ENCODE measurements at regions not wholly inside any gene's neighbourhood (a gene's known extent, or its start where the extent isn't known, plus 50 kb on each side); places are given as distances from the start of the nearest gene placed in this dataset.

DNA sequence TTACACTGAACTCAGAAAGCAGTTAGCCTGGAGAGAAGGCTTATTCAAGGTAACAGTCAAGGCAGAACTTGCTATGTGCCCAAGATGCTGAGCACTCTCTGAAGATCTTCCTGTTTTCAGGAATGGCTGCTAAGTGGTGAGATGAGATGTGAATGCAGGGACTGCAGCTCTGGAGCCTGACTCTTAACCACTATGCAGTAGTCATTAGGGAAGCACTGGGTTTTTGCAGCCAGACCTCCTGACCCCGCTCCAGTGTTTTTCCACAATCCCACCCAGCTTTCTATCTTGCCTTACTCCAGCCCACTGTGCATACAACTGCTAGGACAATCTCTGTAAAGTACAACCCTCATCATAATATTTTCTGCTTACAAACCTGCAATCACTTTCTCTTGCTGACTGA, 95.2 kb upstream of the LNX1 start (continued):
- TF ChIP-seq ZNF624 (tag by site-specific recombination; IDR thresholded peaks at IDR 0.05), result no peak

DNA sequence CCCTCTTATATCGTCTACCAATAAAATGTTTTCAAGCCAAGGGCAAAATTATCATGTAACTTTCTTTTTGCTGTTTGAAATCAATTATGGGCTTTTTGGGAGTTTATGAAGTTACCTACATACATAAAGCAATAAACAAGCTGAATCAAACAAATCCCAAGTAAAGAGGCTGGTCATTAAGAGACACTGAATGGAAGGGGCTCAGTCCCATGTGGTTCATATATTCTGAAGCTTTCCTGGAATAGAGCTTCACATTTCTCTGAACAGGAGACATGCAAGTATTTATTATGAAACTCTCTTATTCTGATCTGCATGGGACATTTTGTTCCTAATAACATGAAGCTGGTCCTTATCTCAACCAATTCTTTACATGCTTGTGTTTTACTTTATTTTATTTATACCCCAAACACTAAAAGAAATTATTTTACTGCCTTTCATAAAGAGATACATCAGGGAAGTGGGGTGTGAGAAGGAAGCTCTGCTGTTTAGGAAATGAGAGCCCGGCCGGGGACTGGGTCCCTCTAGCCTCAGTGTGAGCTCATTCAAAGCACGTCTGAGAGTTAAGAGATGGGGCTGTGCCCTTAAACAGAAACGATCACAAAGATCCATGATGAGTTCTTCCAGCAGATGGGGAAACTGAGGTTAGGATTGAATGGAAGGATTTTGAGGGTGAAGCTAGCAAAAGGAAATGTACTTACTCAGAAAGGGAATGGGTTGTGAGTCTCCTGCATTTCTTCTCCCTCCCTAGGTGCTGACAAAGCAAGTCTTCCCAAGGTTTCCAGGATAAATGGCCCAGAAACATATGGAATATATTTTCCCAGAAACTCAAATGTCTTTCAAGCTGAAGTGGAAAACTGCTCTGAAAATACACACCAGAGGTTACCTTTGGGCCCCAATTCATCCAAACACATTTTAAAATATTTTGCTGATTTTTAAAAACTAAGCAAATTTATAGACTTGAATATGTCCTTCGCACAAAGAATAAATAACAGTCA, 93.1 kb upstream of the LNX1 start:
- no peaks in the 10 kb centered on the region for H3K9me3 ChIP-seq (ENCODE audit: control insufficient read depth, insufficient read depth, low read depth, low read length)
- H3K4me3 ChIP-seq (ENCODE audit: low read depth, low read length), result no peak overlapping the region
- H3K4me1 ChIP-seq (ENCODE audit: control insufficient read depth, insufficient read depth, low read length), result no peaks in the 10 kb centered on the region
- CTCF ChIA-PET, result interaction anchor here (0.6 to 1.4 kb wide), 2 partner anchors 13 to 70 kb away, joined by 3 to 5 read pairs; no protein-coding TSS in a partner anchor
- H3K27ac ChIP-seq (ENCODE audit: extremely low read depth, low read depth, low read length), result no peak overlapping the region
- TF ChIP-seq ZNF561 (tag by site-specific recombination; IDR thresholded peaks at IDR 0.05; ENCODE audit: borderline replicate concordance) (no peak), ZNF639 (tag by site-specific recombination; IDR thresholded peaks at IDR 0.05) (no peak), ZFP41 (tag by site-specific recombination; IDR thresholded peaks at IDR 0.05; ENCODE audit: borderline replicate concordance) (no peak), ZNF629 (tag by site-specific recombination; IDR thresholded peaks at IDR 0.05) (no peak)
- POLR2A ChIA-PET, result interaction anchor here (1.8 kb wide), 1 partner anchor 18 kb away, joined by 4 read pairs; no protein-coding TSS in a partner anchor
- H3K36me3 ChIP-seq (ENCODE audit: control insufficient read depth in 2 of 2, insufficient read depth in 1 of 2, low read length in 2 of 2), result no peaks in the 10 kb centered on the region

- CTCF ChIA-PET, result no interaction called here
- H3K4me3 ChIP-seq (ENCODE audit: low read depth, low read length), result no peak overlapping the region
- no peak for TF ChIP-seq ZNF140 (tag by site-specific recombination; IDR thresholded peaks at IDR 0.05)
- POLR2A ChIA-PET, result no interaction called here
- H3K4me1 ChIP-seq (ENCODE audit: control insufficient read depth, insufficient read depth, low read length), result no peaks in the 10 kb centered on the region
- H3K9me3 ChIP-seq (ENCODE audit: control insufficient read depth, insufficient read depth, low read depth, low read length), result no peaks in the 10 kb centered on the region
- H3K27ac ChIP-seq (ENCODE audit: extremely low read depth, low read depth, low read length), result no peak overlapping the region
- no peaks in the 10 kb centered on the region for H3K36me3 ChIP-seq (ENCODE audit: control insufficient read depth in 2 of 2, insufficient read depth in 1 of 2, low read length in 2 of 2)
Measured at GRCh38 chr4:53682908-53683307, 91.6 kb upstream of the LNX1 start.

DNA sequence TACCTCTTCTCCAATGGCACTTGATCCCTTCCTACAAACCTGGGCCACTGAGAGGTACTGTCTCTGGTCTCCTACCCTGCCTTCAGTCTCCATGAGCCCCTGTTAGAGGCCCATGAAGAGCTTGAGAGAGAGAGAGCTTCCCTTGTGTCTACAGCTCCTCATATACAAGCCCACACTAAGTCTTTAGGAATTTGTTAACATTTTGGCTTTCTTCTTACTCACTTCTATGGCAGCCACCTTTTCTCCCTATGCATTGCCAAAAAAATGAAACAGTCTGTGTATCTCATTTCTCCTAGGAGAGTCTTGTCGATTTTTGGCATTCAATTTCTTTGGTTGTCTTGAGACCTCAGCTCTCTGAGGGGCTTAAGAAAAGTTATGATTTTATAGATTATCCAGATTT, 90.9 kb upstream of the LNX1 start:
- H3K9me3 ChIP-seq (ENCODE audit: control insufficient read depth, insufficient read depth, low read depth, low read length), result no peaks in the 10 kb centered on the region
- H3K4me1 ChIP-seq (ENCODE audit: control insufficient read depth, insufficient read depth, low read length), result no peaks in the 10 kb centered on the region
- ChIA-PET CTCF (interaction anchor here (1.2 kb wide), 1 partner anchor 21 kb away, joined by 4 read pairs; no protein-coding TSS in a partner anchor), POLR2A (interaction anchor here (0.6 kb wide), 1 partner anchor 222 kb away, joined by 3 read pairs; no protein-coding TSS in a partner anchor)
- H3K36me3 ChIP-seq (ENCODE audit: control insufficient read depth in 2 of 2, insufficient read depth in 1 of 2, low read length in 2 of 2), result no peaks in the 10 kb centered on the region
- H3K27ac ChIP-seq (ENCODE audit: extremely low read depth, low read depth, low read length), result no peak overlapping the region
- no peak overlapping the region for H3K4me3 ChIP-seq (ENCODE audit: low read depth, low read length)
- no peak for TF ChIP-seq ZNF239 (tag by site-specific recombination; IDR thresholded peaks at IDR 0.05)
- TF ChIP-seq ZNF341 (tag by site-specific recombination; IDR thresholded peaks at IDR 0.05; ENCODE audit: low read depth), result no peak
- no peak for TF ChIP-seq ZNF223 (tag by site-specific recombination; IDR thresholded peaks at IDR 0.05)
- TF ChIP-seq ZNF354C (tag by site-specific recombination; IDR thresholded peaks at IDR 0.05; ENCODE audit: borderline replicate concordance, low read depth), result no peak
- no peak for TF ChIP-seq YY2 (tag by site-specific recombination; IDR thresholded peaks at IDR 0.05)
- no peak for TF ChIP-seq PATZ1 (tag by site-specific recombination; IDR thresholded peaks at IDR 0.05)
- TF ChIP-seq ZBTB17 (tag by site-specific recombination; IDR thresholded peaks at IDR 0.05), result no peak
- no peak for TF ChIP-seq ZNF423 (tag by site-specific recombination; IDR thresholded peaks at IDR 0.05)
- no peak for TF ChIP-seq ZNF624 (tag by site-specific recombination; IDR thresholded peaks at IDR 0.05)
- no peak for TF ChIP-seq ZSCAN16 (tag by site-specific recombination; IDR thresholded peaks at IDR 0.05)
- no peak for TF ChIP-seq ZNF530 (tag by site-specific recombination; IDR thresholded peaks at IDR 0.05; ENCODE audit: low read depth)
- no peak for TF ChIP-seq ZNF202 (tag by site-specific recombination; IDR thresholded peaks at IDR 0.05; ENCODE audit: borderline replicate concordance)
- TF ChIP-seq ZNF707 (tag by site-specific recombination; IDR thresholded peaks at IDR 0.05), result no peak
- no peak for TF ChIP-seq ZNF555 (tag by site-specific recombination; conservative IDR thresholded peaks at IDR 0.05)
- TF ChIP-seq ZNF18 (tag by site-specific recombination; IDR thresholded peaks at IDR 0.05), result no peak
- no peak for TF ChIP-seq MYNN (tag by site-specific recombination; IDR thresholded peaks at IDR 0.05; ENCODE audit: borderline replicate concordance)
- TF ChIP-seq ZNF350 (tag by site-specific recombination; IDR thresholded peaks at IDR 0.05), result no peak
- TF ChIP-seq ZIC2 (tag by site-specific recombination; IDR thresholded peaks at IDR 0.05), result no peak
